Medulla oblongata (tissue), 1 donor: ENCODE measurements at regions not wholly inside any gene's neighbourhood (a gene's known extent, or its start where the extent isn't known, plus 50 kb on each side); places are given as distances from the start of the nearest gene placed in this dataset.
"Not testable (repeated sequence)": the region's sequence is repeated elsewhere in the genome, so short reads cannot be mapped to it uniquely, and the experiment has no call there.

Experiments
- DNase-seq: peaks from one replicate; pipeline ENCODE4 v3.0.0-alpha.2; 2015; ENCODE audit errors: extremely low spot score

DNA sequence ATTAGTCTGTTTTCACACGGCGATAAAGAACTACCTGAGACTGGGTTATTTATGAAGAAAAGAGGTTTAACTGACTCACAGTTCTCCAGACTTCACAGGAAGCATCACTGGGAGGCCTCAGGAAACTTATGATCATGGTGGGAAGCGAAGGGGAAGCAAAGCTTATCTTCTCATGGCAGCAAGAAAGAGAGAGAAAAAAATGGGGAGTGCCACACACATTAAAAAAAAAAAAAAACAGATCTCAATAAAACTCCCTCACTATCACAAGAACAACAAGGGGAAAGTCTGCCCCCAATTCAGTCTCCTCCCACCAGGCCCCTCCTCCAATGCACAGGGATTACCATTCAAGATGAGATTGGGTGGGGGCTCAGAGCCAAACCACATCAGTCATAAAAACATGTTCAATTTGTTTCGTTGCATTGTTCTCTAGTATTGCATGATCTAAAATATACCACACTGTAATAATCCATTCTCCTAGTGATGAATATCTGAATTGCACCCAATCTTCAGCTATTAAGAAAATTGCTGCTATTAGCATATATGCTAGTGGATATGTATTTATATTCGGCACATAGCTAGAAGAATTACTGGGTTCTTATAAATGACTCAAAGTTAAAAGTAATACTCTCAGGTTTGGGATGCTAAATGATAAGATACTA lies 328.9 kb upstream of the KCND2 start:
- no peak for DNase-seq

DNA sequence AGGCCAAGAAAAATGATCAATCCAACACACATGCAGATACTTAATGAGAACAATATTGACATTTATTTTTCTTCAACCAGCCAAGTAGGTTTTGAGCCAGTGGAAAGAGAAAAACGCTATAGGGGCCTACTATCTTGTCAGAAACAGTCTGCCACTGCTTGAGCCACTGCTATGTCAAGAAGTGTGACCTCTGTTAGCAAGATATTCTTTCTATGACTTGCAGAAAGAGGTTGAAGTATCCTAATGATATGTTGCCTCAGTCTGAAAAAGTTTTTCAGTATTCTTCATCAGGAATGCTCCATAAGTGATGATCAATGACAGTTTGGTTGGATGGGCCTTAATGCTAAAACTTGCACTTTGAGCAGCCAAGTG lies 328.4 kb upstream of the KCND2 start:
- no peak for DNase-seq

DNA sequence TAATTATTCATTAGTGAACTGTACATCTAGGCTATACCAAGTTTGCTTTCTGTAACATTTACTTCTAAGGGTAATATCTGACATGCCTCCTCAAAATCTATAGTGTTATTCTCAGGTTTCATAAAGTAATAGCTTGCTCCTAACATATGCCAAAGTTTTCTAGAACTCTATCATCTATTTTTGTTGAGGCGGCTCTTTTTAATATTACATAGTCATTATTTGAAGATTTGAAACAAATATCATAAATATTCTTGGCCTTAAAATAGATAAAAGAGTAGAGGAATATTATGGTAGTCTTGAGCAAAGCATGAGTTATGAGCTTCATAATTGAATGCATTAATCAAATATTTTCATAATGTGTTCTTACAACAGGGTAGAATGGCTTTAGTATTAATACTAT lies 327.2 kb upstream of the KCND2 start:
- DNase-seq: no peak

DNA sequence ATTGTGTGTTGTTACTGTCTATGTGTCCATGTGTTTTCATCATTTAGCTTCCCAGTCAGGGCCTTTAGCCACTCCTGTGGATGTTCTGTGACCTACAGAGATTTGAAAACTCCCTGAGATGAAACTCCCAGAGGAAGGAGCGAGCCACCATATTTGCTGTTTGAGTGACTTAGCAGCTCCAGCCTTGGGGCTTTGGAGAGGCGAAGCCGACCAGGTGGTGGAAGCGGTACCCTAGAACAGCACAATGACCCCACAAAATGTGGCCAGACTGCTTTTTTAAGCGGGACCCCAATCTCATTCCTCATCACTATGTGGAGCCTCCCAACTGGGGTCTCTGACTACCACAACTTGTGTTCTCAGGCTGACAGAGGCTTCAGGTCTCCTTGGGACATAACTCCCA lies 323.9 kb upstream of the KCND2 start:
- no peak for DNase-seq

DNA sequence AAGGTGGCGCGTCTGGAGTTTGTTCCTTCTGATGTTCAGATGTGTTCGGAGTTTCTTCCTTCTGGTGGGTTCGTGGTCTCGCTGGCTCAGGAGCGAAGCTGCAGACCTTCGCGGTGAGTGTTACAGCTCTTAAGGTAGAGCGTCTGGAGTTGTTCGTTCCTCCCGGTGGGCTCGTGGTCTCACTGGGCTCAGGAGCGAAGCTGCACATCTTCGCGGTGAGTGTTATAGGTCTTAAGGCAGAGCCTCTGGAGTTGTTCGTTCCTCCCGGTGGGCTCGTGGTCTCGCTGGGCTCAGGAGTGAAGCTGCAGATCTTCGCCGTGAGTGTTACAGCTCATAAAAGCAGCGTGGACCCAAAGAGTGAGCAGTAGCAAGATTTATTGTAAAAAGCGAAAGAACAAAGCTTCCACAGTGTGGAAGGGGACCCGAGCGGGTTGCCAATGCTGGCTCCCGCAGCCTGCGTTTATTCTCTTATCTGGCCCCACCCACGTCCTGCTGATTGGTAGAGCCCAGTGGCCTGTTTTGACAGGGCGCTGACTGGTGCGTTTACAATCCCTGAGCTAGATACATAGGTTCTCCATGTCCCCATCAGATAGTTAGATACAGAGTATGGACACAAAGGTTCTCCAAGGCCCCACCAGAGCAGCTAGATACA lies 322.5 kb upstream of the KCND2 start:
- DNase-seq: not testable (repeated sequence)

DNA sequence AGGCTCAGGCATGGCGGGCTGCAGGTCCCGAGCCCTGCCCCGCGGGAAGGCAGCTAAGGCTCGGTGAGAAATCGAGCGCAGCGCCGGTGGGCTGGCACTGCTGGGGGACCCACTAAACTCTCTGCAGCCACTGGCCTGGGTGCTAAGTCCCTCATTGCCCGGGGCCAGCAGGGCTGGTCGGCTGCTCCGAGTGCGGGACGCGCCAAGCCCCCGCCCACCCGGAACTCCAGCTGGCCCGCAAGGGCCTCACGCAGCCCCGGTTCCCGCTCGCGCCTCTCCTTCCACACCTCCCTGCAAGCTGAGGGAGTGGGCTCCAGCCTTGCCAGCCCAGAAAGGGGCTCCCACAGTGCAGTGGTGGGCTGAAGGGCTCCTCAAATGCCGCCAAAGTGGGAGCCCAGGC lies 321.4 kb upstream of the KCND2 start:
- not testable (repeated sequence) for DNase-seq

DNA sequence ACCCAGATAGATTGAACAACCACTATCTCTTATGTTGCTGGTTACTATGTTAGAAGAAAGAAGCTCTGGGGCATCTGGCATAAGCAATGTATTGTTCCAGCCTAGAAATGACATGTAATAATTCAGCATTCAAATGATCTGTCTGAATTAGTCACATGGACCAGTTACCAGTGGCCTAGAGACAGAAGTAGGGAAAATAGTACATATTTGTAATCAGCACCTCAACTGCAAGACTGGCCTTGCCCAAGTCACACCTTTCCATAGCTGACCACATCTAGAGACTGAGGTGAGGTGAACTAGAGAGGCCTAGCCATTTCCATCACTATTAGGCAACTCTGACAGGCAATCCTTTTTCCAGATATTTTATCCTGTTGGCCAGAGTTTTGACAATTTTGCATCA lies 315.6 kb upstream of the KCND2 start:
- no peak for DNase-seq

DNA sequence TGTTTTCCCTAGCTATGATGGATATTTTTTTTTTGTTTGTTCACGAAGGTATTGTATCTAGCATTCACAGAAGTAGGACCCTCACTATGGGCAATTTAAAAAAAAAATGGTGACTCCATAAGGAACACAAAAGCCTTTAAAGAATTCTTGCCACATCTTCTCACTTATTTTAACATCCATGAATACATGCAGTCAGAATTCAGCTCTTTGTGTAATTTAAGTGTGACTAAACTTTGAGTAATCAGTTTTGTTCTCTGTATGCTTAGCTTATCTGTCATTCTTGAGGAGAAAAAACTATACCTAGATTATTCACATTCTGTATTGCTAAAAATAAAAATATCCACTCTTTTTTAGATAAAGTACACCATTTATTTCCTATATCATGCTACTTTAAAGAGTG lies 313.2 kb upstream of the KCND2 start:
- DNase-seq: no peak

DNA sequence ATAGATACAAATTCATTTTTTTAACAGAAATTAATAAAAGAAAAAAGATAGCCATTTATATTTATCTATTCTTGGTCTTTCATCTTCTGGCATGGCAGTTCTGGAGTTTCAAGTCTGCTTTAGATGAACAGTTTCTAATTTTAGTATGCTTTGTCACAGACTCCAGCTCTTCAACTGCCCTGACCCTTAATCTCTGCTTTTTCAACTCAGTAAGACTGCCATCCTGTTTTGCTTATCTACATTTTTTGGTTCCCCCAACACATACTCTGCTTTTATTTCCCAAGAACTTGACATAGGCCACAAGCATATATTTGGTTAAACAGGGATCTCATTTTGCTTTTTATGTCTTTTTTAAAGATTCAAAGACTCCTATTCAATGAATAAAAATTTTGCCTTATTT lies 309.3 kb upstream of the KCND2 start:
- no peak for DNase-seq

DNA sequence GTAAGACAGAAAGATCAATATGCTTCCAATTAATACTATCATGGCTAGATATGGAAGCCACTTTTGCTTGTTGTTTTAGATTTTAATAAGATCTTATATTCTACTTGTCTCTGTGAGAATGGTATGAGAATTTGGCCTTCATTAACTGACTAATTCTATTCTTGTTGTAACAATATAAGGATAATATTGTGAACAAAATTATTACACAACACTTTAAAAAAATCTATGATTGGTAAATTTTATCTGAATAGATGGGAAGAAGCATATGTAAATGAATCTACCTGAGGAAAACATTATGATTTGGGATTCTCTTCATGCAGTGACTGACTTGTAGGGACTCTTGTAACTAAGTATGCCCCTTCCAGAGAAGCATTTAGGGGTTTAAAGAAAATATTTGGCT lies 308.9 kb upstream of the KCND2 start:
- DNase-seq: no peak

DNA sequence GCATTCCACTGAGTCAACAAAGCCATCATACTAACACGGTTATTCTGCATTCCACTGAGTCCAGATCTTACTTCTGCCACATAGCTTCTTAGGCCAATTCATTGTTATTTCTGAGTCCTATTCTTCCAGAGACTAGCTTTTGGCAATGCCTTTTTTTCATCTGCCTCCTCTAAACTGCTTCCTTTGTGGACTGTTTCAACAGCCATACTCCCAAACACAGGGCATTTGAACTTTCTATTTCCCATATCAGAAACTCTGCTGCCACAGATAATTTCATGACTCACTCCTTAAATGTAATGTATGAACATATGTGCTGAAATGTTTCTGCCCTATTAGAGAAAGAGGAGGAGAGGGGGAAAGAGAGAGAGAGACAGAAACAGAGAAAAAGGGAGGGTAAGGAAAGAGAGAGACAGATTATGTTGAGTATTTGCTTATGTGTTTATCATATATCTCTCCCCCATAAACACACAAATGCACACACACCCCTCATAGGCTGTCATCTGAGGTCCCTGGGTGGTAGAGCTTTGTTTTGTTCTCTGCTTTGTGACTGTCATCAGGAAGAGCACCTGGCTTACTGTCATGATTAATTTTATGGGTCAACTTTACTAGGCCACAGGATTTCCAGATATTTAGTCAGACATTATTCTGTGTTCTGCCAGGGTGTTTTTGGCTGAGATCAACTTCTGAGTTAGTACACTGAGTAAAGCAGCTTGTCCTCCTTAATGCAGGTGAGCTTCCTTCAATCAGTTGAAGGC lies 308.0 kb upstream of the KCND2 start:
- DNase-seq: no peak

DNA sequence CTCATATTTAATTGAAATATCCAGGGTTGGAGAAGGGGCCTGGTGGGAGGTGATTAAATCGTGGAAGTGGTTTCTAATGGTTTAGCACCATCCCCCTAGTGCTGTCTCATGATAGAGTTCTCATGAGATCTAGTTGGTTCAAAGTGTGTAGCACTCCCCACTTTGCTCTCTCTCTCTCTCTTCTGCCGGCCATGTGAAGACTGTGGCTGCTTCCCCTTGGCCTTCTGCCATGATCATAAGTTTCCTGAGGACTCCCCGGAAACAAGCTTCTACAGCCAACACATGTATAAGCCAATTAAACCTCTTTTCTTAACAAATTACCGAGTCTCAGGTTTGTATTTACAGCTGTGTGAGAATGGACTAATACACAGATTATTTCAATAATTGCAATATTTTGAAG lies 305.8 kb upstream of the KCND2 start:
- no peak for DNase-seq

DNA sequence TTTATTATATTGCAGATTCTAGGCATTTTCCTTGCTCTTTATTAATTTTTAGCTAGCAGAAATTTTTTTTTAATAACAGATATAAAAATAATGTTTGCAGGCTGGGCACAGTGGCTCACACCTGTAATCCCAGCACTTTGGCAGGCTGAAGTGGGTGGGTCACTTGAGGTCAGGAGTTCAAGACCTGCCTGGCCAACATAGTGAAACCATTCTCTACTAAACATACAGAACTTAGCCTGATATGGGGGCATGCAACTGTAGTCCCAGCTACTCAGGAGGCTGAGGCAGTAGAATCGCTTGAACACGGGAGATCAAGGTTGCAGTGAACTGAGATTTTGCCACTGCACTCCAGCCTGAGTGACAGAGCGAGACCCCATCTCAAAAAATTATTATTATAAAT lies 304.6 kb upstream of the KCND2 start:
- not testable (repeated sequence) for DNase-seq

DNA sequence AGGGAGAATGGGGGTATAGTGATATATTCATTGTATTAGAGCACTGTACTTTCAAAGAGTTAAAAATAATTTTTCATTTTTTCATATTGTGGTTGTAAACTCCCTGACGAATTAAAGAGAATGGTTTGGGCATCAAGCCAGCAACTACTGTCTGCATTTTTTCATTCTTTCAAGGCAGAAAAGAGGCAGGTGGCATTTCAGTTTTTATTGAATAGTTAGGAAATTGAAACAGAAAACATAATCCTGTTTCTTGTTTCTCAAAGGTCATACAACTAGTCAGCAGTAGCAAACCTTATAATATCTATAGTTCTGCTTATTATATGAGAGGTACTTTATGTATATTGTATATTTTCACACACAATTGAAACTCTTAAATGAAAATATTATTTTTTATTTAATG lies 303.9 kb upstream of the KCND2 start:
- DNase-seq: no peak

DNA sequence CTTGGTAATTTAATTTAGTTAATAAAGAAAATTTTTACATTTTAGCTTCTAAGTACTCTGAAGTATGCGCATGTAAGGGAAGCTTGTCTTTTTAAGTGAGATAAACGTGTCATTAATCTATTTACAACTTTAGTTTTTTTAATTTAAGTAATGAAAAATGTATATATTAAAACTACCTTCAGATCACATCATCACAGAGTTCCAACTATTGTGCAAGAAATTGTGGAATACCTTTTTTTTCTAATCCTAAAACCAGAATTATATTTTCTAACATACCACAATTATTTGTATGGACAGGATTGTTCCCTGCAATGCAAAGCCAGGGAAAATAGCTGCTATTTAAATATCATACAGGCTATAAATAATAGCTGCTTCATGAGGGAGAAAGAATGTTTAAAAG lies 303.2 kb upstream of the KCND2 start:
- DNase-seq: no peak

DNA sequence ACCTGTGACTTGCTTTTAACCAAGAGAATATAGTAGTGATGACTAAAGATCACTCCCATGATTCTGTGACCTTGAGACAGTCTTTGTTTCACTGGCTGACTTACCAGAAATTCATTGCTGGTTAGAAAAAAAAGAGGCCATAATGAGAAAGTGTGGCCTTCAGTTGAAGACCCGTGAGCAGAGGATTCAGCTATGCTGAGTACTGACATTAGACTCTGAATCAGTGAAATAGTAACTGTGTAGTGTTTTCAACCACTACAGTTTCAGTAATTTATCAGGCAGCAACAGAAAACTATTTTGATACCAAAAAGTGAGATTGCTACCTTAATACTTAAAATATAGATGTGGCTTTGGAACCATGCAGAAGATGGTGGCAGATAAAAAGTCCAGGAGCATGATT lies 298.0 kb upstream of the KCND2 start:
- DNase-seq: no peak

DNA sequence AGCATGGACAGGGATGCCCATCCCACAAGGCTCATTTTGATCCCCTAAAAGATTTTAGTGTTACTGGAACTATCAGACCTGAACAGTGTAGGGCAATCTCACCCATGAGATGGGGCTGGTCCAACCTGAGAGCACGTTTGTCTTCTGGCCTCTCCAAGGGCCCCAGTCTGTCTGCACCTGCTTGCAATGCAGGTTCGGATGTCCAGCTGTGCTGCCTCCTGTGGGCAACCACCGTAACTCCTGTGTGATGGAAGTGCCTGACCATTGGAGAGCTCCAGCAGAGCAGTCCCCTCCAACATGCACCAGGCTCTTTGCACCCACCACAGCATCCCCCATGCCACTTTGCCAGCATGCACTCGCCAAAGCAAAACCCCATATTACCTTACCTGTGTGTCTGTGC lies 290.1 kb upstream of the KCND2 start:
- no peak for DNase-seq

DNA sequence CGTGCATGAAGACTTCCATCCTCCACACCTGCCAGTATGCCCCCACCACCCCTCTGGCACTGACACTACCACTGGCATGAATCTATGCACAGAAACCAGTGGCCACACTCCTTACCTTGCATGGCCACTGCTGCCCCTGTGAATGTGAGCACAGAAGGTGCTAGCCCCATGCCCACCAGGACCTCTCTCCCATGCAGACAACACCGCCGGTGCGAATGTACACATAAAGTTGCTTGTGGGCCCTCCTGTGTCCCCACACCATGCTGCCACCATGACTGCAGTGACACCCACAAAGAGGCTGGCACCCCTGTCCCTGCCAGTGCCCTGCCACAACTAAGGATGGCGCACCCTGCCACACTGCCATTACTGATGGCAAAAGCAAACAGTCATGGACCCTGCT lies 289.5 kb upstream of the KCND2 start:
- no peak for DNase-seq

DNA sequence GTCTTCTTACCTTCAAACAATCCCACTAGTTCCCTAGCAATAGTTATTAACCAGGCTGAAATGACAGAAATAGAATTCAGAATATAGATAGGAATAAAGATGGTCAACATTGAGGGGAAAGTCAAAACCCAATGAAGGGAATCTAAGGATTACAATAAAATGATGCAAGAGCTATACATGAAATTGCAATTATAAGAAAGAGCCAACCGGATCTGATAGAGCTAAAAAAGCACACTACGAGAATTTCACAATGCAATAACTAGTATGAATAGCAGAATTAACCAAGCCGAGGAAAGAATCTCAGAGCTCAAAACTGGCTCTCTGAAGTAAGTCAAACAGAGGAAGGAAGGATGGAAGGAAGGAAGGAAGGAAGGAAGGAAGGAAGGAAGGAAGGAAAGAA lies 288.7 kb upstream of the KCND2 start:
- no peak for DNase-seq

DNA sequence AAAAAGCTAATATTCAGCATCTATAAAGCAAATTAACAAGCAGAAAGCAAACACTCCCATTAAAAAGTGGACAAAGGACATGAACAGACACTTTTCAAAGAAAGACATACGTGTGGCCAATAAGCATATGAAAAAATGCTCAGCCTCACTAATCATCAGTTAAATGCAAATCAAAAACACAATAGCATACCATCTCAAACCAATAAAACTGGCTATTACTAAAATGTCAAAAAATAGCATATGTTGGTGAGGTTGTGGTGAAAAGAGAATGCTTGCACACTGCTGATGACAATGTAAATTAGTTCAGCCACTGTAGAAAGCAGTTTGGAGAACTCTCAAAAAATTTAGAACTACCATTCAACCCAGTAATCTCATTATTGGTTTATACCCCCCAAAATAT lies 284.6 kb upstream of the KCND2 start:
- DNase-seq: no peak

DNA sequence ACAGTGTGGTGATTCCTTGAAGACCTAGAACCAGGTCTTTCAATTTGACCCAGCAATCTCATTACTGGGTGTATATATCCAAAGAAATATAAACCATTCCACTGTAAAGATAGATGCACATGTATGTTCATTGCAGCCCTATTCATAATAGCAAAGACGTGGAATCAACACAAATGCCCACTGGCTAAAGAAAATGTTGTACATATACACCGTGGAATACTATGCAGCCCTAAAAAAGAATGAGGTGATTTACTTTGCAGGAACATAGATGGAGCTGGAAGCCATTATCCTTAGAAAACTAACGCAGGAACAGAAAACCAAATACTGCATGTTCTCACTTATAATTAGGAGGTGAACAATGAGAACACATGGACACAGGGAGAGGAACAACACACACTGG lies 278.0 kb upstream of the KCND2 start:
- DNase-seq: no peak

DNA sequence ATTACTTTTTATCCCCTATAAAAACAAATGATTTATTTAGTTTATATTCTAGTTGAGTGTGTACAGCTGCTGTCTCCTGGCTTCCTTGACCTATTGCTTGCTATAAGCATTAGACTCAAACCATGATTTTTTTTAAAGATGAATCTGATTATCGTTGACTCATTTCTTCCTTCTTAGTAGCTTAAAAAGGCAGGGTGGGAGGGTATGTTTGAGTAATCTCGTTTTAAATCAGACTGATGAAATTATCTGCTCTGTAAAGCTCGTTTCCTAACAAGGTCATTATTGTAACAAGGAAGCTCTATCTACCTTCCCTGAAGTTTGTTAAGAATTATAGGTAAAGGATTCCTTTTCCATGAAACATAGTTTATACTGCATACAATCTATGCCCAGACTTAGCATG lies 276.3 kb upstream of the KCND2 start:
- no peak for DNase-seq

DNA sequence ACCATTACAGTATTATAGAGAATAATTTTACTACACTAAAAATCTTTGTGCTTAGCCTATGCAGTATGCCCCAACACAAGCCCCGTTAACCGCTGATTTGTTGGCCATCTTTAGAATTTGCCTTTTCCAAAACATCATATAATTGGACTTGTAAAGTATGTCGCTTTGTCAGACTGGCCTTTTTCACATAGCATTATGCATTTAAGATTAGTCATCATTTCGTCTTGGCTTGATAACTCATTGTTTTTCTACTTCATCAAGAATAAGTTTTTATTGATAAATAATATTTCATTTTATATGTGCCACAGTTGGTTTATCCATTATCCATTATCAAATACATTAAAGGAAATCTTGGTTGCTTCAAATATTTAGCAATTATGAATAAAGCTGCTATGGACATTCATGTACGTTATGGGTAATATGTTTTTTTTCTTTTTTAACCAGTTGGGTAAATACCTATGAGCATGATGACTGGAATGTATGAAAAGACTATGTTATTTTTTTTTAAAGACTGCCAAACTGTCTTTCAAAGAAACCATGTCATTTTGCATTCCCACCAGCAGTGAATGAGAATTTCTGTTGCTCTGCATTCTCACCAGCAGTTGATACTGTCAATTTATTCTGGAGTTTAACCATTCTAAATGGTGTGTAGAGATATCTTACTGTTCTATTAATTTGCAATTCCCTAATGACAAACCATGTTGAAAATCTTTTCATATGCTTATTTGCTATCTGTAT lies 273.1 kb upstream of the KCND2 start:
- DNase-seq: no peak
